ENCODE measurements at regions not wholly inside any gene's neighbourhood (a gene's known extent, or its start where the extent isn't known, plus 50 kb on each side); places are given as distances from the start of the nearest gene placed in this dataset.
"Not testable (repeated sequence)": the region's sequence is repeated elsewhere in the genome, so short reads cannot be mapped to it uniquely, and the experiment has no call there.

- DNase-seq (ENCODE audit: extremely low read depth, low read depth, low spot score) = no peak
Observed at GRCh38 chr1:189212606-189213005, 1265.1 kb downstream of the BRINP3 start.

DNA sequence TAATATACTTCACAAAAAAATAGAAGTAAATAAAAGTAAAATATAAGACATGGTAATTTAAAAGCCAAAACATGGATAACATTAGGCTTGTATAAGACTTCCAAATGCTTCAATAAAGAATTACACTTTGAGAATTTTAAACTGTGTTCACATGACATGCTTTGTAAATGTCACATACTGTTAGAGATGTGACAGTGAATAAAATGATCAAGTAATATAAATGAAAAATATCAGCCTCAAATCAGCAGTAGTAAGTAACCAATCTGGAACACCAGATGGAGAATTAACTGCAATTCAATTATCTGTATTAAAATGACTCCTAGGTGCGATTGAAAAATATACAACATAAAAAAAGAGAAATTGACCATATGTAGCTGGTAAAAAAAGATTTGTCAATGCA lies 1260.8 kb downstream of the BRINP3 start:
- DNase-seq (ENCODE audit: extremely low read depth, low read depth, low spot score) = no peak

DNA sequence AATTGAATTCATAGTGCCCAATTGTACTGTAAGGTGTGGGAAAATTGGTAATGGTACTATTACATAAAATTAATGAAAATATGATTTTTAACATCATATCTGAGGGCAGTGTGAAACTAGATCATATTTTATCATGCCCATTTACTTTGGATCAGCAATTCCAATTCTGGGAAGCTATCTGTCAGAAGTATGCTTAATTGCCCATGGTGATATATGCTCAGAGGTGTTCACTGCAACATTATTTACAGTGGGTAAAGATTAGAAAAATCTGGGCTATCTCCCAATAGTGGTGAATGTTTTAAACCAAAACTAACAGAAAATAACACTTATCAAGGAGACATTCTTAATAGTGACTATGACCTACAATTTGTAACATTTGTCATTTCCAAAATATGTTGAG lies 1260.0 kb downstream of the BRINP3 start:
- DNase-seq (ENCODE audit: extremely low read depth, low read depth, low spot score) = no peak

DNA sequence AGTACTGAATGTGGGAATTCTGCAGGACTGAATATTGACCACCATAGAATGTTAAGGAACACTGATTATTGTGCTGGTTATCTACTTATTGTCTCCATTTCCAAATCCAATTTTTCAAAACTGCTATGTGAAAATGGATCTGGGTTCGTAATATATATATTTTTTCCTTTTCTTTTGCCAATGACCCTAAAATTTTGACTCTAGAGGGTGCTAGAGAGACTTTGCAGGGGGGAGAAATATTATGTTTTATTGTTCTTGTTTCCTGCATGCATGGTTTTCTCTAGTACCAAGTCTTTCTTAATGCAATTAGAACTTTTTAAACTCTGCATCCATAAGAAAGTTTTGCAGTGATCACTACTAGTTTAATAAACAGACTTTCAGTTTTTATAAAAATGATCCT lies 1256.9 kb downstream of the BRINP3 start:
- DNase-seq (ENCODE audit: extremely low read depth, low read depth, low spot score) = no peak

DNA sequence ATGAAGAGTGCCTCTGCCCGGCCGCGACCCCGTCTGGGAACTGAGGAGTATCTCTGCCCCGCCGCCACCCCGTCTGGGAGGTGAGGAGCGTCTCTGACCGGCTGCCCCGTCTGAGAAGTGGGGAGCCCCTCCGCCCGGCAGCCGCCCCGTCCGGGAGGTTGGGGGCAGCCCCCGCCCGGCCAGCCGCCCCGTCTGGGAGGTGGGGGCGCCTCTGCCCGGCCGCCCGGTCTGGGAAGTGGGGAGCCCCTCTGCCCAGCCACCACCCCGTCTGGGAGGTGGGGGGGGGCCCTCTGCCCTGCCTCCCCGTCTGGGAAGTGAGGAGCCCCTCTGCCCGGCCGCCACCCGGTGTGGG lies 1251.9 kb downstream of the BRINP3 start:
- DNase-seq (ENCODE audit: extremely low read depth, low read depth, low spot score) = not testable (repeated sequence)

- no peak for DNase-seq (ENCODE audit: extremely low read depth, low read depth, low spot score)
Observed at GRCh38 chr1:189226779-189227178, 1250.9 kb downstream of the BRINP3 start.

GRCh38 chr1:189237008-189237407 lies 1240.7 kb downstream of the BRINP3 start:
- DNase-seq (ENCODE audit: extremely low read depth, low read depth, low spot score) = no peak

DNA sequence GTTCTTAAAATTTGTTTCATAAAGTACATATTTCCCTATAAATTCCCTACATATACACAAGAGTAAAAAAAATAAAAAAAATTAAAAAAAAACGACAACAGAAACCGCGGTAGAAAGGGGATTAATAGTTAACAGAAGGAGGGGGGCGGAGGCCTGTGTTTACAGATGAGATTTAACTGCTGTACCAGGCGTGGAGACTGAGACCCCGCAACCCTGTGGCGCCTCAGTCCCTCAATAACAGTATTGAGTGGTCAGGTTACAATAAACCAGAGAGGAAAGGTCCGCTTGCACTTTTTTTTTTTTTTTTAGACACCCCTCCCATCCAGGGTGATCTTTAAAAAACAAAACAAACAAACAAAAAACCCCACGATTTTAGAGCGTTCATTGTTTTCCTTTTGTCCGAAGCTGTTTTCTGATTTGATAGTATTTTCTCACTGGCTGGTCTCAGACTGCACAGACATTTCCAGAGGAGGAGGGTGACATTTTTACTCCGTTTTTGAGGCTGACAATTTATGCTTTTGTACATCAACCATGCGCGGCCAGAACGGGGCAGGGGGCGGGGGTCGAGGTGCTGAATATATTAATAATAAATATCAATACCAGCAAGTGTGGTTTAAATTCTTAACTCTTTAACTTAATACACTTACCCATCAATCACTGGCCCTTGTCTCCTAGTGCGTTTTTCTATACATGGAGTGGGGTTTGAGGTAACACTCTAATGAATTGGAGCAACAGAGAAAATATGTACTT lies 1223.9 kb downstream of the BRINP3 start:
- no peak for DNase-seq (ENCODE audit: extremely low read depth, low read depth, low spot score)

DNA sequence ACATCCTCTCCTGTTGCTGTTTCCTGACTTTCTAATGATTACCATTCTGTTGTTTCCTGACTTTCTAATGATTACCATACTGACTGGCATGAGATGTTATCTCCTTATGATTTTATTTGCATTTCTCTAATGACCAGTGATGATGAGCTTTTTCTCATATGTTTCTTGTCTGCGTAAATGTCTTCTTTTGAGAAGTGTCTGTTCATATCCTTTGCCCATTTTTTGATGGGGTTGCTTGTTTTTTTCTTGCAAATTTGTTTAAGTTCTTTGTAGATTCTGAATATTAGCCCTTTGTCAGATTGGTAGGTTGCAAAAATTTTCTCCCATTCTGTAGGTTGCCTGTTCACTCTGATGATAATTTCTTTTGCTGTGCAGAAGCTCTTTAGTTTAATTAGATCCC lies 1216.5 kb downstream of the BRINP3 start:
- DNase-seq (ENCODE audit: extremely low read depth, low read depth, low spot score) = not testable (repeated sequence)

GRCh38 chr1:189269011-189269410 lies 1208.7 kb downstream of the BRINP3 start:
- no peak for DNase-seq (ENCODE audit: extremely low read depth, low read depth, low spot score)

DNA sequence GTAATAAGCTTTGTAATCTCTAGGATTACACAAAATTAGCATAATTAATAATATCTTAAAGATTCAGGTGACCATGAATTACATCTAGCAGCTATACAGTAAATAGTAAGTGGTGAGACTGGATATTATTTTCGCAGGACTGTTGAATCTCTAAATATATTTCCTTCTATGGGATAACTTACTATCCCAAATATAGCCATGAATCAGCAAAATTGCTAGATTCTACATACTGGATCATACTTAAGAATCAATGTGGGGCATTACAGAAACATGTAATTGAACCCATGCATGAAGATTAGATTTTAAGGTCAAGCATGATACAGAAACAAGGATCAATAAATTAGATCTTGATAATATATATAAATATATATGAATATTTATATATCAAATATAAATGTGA lies 1203.4 kb downstream of the BRINP3 start:
- no peak for DNase-seq (ENCODE audit: extremely low read depth, low read depth, low spot score)

DNA sequence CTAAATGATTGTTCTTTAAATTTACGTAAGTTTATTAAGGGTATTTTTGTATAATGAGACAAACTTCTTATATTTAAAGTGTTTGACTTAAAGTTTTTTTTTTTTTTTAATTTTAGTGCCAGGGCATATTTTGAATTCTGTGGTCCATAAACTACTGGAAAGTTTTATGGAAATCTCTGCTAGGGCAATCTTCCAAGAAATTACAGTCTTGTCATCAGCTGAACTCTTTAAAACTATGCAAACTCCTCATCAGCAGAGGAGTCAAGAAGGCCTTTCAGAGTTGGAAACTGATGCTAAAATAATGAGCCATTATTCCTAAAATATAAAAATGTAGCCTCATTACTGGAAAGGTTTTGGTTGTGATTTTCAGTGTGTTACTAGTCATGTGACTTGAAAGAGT lies 1201.9 kb downstream of the BRINP3 start:
- DNase-seq (ENCODE audit: extremely low read depth, low read depth, low spot score) = no peak

DNA sequence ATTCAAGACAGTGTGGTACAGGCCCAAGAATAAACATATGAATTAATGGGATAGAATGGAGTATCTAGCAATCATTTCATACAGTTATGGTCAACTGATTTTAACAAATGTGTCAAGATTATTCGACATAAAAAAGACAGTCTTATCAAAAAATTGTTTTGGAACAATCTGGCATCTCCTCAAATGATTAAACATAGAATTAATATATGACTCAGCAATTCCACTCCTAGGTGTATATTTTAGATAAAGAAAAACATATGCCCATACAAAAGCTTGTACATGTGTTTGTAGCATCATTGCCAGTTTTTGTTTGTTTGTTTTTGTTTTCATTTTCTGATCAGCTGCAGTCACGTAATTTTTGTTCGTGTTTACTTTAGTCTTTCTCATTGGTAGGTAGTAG lies 1188.3 kb downstream of the BRINP3 start:
- no peak for DNase-seq (ENCODE audit: extremely low read depth, low read depth, low spot score)

- no peak for DNase-seq (ENCODE audit: extremely low read depth, low read depth, low spot score)
Observed at GRCh38 chr1:189301235-189301634, 1176.4 kb downstream of the BRINP3 start.

DNA sequence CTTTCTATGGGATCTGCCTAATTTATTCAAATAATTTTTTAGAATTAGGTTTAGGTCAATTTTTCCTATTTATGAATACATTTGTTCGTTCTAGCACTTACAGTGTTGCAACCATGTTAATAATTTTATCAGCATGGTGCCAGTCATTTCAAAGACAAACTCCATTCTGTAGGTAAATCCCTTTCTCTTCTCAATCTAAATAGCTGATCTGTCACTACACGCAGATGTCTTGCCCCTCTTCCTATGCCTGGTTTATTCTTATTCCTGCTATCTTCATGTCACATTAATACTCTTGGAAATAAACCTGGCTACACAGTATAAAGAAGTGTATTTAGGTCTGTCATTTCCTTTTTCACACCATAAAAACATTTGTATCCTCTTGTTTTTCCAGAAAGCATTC lies 1172.4 kb downstream of the BRINP3 start:
- no peak for DNase-seq (ENCODE audit: extremely low read depth, low read depth, low spot score)

DNA sequence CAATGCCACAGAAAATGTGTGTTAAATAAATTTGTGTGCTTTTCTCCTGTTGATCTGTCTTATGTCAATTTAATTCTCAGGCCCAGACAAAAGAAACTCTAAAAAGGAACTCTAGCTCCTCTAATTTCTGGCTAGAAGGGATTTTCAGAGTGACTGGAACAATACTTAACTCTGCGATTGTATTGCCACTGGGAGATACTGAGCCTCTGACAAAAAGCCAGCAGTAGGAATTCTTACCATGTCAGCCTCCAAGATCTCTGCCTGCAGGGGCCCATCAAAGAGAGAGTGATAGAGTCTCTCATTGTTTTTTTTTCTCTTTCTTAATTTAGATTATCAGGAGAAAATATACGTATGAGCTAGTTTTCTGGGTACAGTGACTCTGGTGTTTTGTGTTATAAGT lies 1165.7 kb downstream of the BRINP3 start:
- no peak for DNase-seq (ENCODE audit: extremely low read depth, low read depth, low spot score)

- no peak for DNase-seq (ENCODE audit: extremely low read depth, low read depth, low spot score)
Observed at GRCh38 chr1:189312499-189312898, 1165.2 kb downstream of the BRINP3 start.

- DNase-seq (ENCODE audit: extremely low read depth, low read depth, low spot score) = no peak
Observed at GRCh38 chr1:189313488-189313887, 1164.2 kb downstream of the BRINP3 start.

GRCh38 chr1:189315035-189315901 lies 1162.4 kb downstream of the BRINP3 start:
- DNase-seq (ENCODE audit: extremely low read depth, low read depth, low spot score) = no peak

- DNase-seq (ENCODE audit: extremely low read depth, low read depth, low spot score) = no peak
Observed at GRCh38 chr1:189323091-189323490, 1154.6 kb downstream of the BRINP3 start.

GRCh38 chr1:189331071-189331470 lies 1146.6 kb downstream of the BRINP3 start:
- not testable (repeated sequence) for DNase-seq (ENCODE audit: extremely low read depth, low read depth, low spot score)
